Loucy (cell line): ENCODE measurements at regions not wholly inside any gene's neighbourhood (a gene's known extent, or its start where the extent isn't known, plus 50 kb on each side); places are given as distances from the start of the nearest gene placed in this dataset.

Source experiments
- H2AFZ ChIP-seq: fragments of 200-600 bp; sonication (generic); 2 replicates; pipeline ENCODE4 v1.6.0; 2016; ENCODE audit warnings: antibody characterized with exemption, mild to moderate bottlenecking, low read length, moderate library complexity
- H3F3A ChIP-seq: fragments of 200-600 bp; 2 replicates; pipeline ENCODE4 v1.6.0; 2016; ENCODE audit warnings: antibody characterized with exemption, low read depth, mild to moderate bottlenecking
- H3K27me3 ChIP-seq: fragments of 200-600 bp; sonication (generic); 2 replicates; pipeline ENCODE4 v1.6.1; 2014; ENCODE audit warnings: low read length, mild to moderate bottlenecking; ENCODE audit not compliant: insufficient read depth, poor library complexity, severe bottlenecking
- H3K36me3 ChIP-seq: fragments of 200-600 bp; sonication (generic); 2 replicates; pipeline ENCODE4 v1.6.1; 2016; ENCODE audit warnings: low read length; ENCODE audit not compliant: insufficient read depth
- H3K4me1 ChIP-seq: fragments of 200-600 bp; sonication (generic); 2 replicates; pipeline ENCODE4 v1.5.1; 2014; ENCODE audit warnings: low read length, mild to moderate bottlenecking; ENCODE audit not compliant: insufficient read depth, poor library complexity, severe bottlenecking
- H3K4me2 ChIP-seq: fragments of 200-600 bp; sonication (generic); 2 replicates; pipeline ENCODE4 v1.6.0; 2014; ENCODE audit warnings: antibody characterized with exemption, low read length, low read depth, mild to moderate bottlenecking; ENCODE audit not compliant: poor library complexity, severe bottlenecking
- H3K4me3 ChIP-seq: fragments of 200-600 bp; sonication (generic); 2 replicates; pipeline ENCODE4 v1.5.1; 2014; ENCODE audit warnings: low read length, mild to moderate bottlenecking, mixed read lengths; ENCODE audit not compliant: poor library complexity, severe bottlenecking
- H3K79me2 ChIP-seq: fragments of 200-600 bp; sonication (generic); 2 replicates; pipeline ENCODE4 v1.6.1; 2014; ENCODE audit warnings: low read length; ENCODE audit not compliant: insufficient read depth
- H3K9ac ChIP-seq: fragments of 200-600 bp; sonication (generic); 2 replicates; pipeline ENCODE4 v1.6.0; 2014; ENCODE audit warnings: mild to moderate bottlenecking, low read depth, low read length, moderate library complexity; ENCODE audit not compliant: poor library complexity, severe bottlenecking
- H3K9me2 ChIP-seq: fragments of 200-600 bp; sonication (generic); replicated peaks from 2 replicates; pipeline ENCODE4 v1.6.1; 2016; ENCODE audit warnings: low read depth, low read length, mixed read lengths
- H3K9me3 ChIP-seq: fragments of 200-600 bp; sonication (generic); 2 replicates; pipeline ENCODE4 v1.6.1; 2014; ENCODE audit warnings: mild to moderate bottlenecking, antibody characterized with exemption, low read length, low read depth; ENCODE audit not compliant: insufficient read depth
- H4K20me1 ChIP-seq: fragments of 200-600 bp; sonication (generic); 2 replicates; pipeline ENCODE4 v1.6.0; 2014; ENCODE audit warnings: antibody characterized with exemption, low read length, mild to moderate bottlenecking; ENCODE audit not compliant: insufficient read depth, poor library complexity, severe bottlenecking
- CTCF ChIP-seq: fragments of 200-600 bp; sonication (generic); conservative IDR thresholded peaks from 2 replicates; pipeline ENCODE4 v1.5.1; 2014; ENCODE audit warnings: mild to moderate bottlenecking, antibody characterized with exemption, low read length
- EZH2phosphoT487 ChIP-seq: fragments of 200-600 bp; IDR thresholded peaks from 2 replicates; pipeline ENCODE4 v1.6.1; 2018; ENCODE audit warnings: antibody characterized with exemption, mild to moderate bottlenecking, moderate library complexity, borderline replicate concordance

- no peak for TF ChIP-seq EZH2phosphoT487
- TF ChIP-seq CTCF: no peak
- H3K27me3 ChIP-seq: no peaks in the 10 kb centered on the region
Observed at GRCh38 chr7:155147624-155148023, 77.5 kb downstream of the HTR5A start.

GRCh38 chr7:155153676-155154075 is 83.6 kb downstream of the HTR5A start:
- H3K9ac ChIP-seq: no peak overlapping the region
- no peaks in the 10 kb centered on the region for H4K20me1 ChIP-seq
- no peaks in the 10 kb centered on the region for H3K36me3 ChIP-seq
- no peaks in the 10 kb centered on the region for H3K79me2 ChIP-seq
- H2AFZ ChIP-seq: no peak overlapping the region
- H3K9me3 ChIP-seq: no peaks in the 10 kb centered on the region; the same call in 1 of the 2 replicates
- H3K27me3 ChIP-seq: no peaks in the 10 kb centered on the region
- TF ChIP-seq EZH2phosphoT487 (no peak), CTCF (no peak)
- no peaks in the 10 kb centered on the region for H3K4me1 ChIP-seq
- no peaks in the 10 kb centered on the region for H3K9me2 ChIP-seq
- no peaks in the 10 kb centered on the region for H3F3A ChIP-seq
- H3K4me3 ChIP-seq: no peak overlapping the region
- no peak overlapping the region for H3K4me2 ChIP-seq

More at GRCh38 chr7:155147624-155148023, 77.5 kb downstream of the HTR5A start:
- Histone ChIP-seq H4K20me1 (no peaks in the 10 kb centered on the region), H2AFZ (no peak overlapping the region), H3K79me2 (no peaks in the 10 kb centered on the region), H3K36me3 (no peaks in the 10 kb centered on the region), H3K4me3 (no peak overlapping the region), H3F3A (no peaks in the 10 kb centered on the region), H3K4me2 (no peak overlapping the region), H3K4me1 (no peaks in the 10 kb centered on the region), H3K9ac (no peak overlapping the region), H3K9me2 (no peaks in the 10 kb centered on the region), H3K9me3 (no peaks in the 10 kb centered on the region)

- Histone ChIP-seq H3K9ac (no peak overlapping the region), H3K4me2 (no peak overlapping the region), H3K4me1 (no peaks in the 10 kb centered on the region), H3K79me2 (no peaks in the 10 kb centered on the region), H2AFZ (no peak overlapping the region), H3K9me2 (no peaks in the 10 kb centered on the region), H3K36me3 (no peaks in the 10 kb centered on the region), H3K4me3 (no peak overlapping the region), H3K9me3 (no peaks in the 10 kb centered on the region; the same call in 1 of the 2 replicates), H3K27me3 (no peaks in the 10 kb centered on the region), H3F3A (no peaks in the 10 kb centered on the region), H4K20me1 (no peaks in the 10 kb centered on the region)
- TF ChIP-seq CTCF (no peak), EZH2phosphoT487 (no peak)
Observed at GRCh38 chr7:155154586-155154985, 84.5 kb downstream of the HTR5A start.
